WTC11 (cell line): ENCODE measurements at regions not wholly inside any gene's neighbourhood (a gene's known extent, or its start where the extent isn't known, plus 50 kb on each side); places are given as distances from the start of the nearest gene placed in this dataset.

Source experiments
- E2F1 ChIP-seq: sonication (generic); formaldehyde crosslinking; IDR thresholded peaks from 2 replicates; pipeline ENCODE4 v1.8.0; 2022; ENCODE audit warnings: mild to moderate bottlenecking, missing genetic modification reagents
- TEAD4 ChIP-seq: sonication (generic); formaldehyde crosslinking; IDR thresholded peaks from 2 replicates; pipeline ENCODE4 v1.8.0; 2022; ENCODE audit warnings: mild to moderate bottlenecking, missing genetic modification reagents
- TF ChIP-seq, protein P1 (sequence below): fragments of 200-600 bp; IDR thresholded peaks from 2 replicates; pipeline ENCODE4 v1.8.0; 2022; ENCODE audit warnings: antibody characterized with exemption

DNA sequence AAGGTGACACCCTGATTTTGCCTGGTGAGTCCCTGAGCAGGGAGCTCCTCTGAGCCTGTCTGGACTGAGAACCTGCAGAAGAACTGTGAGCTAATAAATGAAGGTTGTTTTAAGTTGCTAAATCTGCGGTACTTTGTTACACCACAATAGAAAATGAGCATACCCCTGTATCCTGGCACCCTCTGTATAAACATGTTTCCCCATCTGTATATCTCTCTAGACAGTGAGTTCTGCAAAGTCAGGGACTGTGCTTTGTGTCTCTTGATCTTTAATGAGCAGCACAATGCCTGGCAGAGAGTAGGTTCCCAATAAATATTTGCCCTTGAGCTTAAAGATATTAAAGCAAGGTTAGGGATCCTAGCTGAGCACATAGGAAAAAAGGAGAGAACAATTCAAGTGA, 228.8 kb downstream of the OMA1 start:
- TF ChIP-seq TEAD4 (CRISPR knock-in tag), result no peak
- TF ChIP-seq E2F1, result no peak
- TF ChIP-seq, protein P1, sequence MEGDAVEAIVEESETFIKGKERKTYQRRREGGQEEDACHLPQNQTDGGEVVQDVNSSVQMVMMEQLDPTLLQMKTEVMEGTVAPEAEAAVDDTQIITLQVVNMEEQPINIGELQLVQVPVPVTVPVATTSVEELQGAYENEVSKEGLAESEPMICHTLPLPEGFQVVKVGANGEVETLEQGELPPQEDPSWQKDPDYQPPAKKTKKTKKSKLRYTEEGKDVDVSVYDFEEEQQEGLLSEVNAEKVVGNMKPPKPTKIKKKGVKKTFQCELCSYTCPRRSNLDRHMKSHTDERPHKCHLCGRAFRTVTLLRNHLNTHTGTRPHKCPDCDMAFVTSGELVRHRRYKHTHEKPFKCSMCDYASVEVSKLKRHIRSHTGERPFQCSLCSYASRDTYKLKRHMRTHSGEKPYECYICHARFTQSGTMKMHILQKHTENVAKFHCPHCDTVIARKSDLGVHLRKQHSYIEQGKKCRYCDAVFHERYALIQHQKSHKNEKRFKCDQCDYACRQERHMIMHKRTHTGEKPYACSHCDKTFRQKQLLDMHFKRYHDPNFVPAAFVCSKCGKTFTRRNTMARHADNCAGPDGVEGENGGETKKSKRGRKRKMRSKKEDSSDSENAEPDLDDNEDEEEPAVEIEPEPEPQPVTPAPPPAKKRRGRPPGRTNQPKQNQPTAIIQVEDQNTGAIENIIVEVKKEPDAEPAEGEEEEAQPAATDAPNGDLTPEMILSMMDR, result no peak
